Panc1 (cell line): ENCODE measurements at regions not wholly inside any gene's neighbourhood (a gene's known extent, or its start where the extent isn't known, plus 50 kb on each side); places are given as distances from the start of the nearest gene placed in this dataset.

ENCODE experiments used
- ATAC-seq: fragments of 200-7000 bp; cut with Tn5 transposase; 2 replicates; pipeline ENCODE4 v1.9.1; 2020; ENCODE audit warnings: mild to moderate bottlenecking, moderate library complexity
- BruUV-seq: library from RNA; stranded (reverse); fragments of 400-500 nt; replicated peaks from 2 replicates; lab custom pipeline; 2021; lab: Mats Ljungman, UMichigan
- CTCF ChIA-PET: fragments of 300-600 bp; sonication (Branson Sonifier 250); formaldehyde crosslinking; loops from one replicate; lab custom pipeline; 2022; ENCODE audit warnings: antibody characterized with exemption; lab: Charles Lee
- POLR2A ChIA-PET: fragments of 300-600 bp; sonication (Branson Sonifier 250); formaldehyde crosslinking; loops from one replicate; lab custom pipeline; 2022; ENCODE audit warnings: antibody characterized with exemption; lab: Charles Lee
- DNase-seq: peaks from one replicate; pipeline ENCODE4 v3.0.0-alpha.2; 2010; ENCODE audit warnings: low read depth, low spot score
- H3K27ac ChIP-seq: 2 replicates; pipeline ENCODE4 v1.5.1; 2011; ENCODE audit warnings: mild to moderate bottlenecking, low read length, inconsistent platforms
- H3K27me3 ChIP-seq: fragments of 200-500 bp; sonication (Bioruptor generic); 2 replicates; pipeline ENCODE4 v1.6.0; 2014; ENCODE audit warnings: low read length, inconsistent platforms; ENCODE audit not compliant: control insufficient read depth, insufficient read depth
- H3K36me3 ChIP-seq: fragments of 200-500 bp; sonication (Bioruptor generic); 2 replicates; pipeline ENCODE4 v1.5.1; 2014; ENCODE audit warnings: inconsistent platforms, mild to moderate bottlenecking, low read length, moderate library complexity; ENCODE audit not compliant: control insufficient read depth, insufficient read depth
- H3K4me1 ChIP-seq: 2 replicates; pipeline ENCODE4 v1.5.1; 2011; ENCODE audit warnings: inconsistent platforms, mild to moderate bottlenecking, low read length, moderate library complexity; ENCODE audit not compliant: control insufficient read depth, insufficient read depth
- H3K4me3 ChIP-seq, 2 experiments: 2 replicates each; pipeline ENCODE4 v1.5.1; 2011 to 2012; ENCODE audit warnings: low read depth in 2 of 2, low read length in 2 of 2, mild to moderate bottlenecking in 2 of 2, inconsistent platforms in 1 of 2, moderate library complexity in 1 of 2
- H3K9me3 ChIP-seq: fragments of 200-500 bp; sonication (Bioruptor generic); 2 replicates; pipeline ENCODE4 v1.5.1; 2014; ENCODE audit warnings: low read depth, mild to moderate bottlenecking, inconsistent platforms, low read length, moderate library complexity; ENCODE audit not compliant: control insufficient read depth, insufficient read depth
- CTCF ChIP-seq: fragments of 450-650 bp; IDR thresholded peaks from 2 replicates; pipeline ENCODE4 v1.5.1; 2017; ENCODE audit warnings: mild to moderate bottlenecking
- POLR2AphosphoS5 ChIP-seq: IDR thresholded peaks from 2 replicates; pipeline ENCODE4 v1.6.1; 2012; ENCODE audit warnings: mild to moderate bottlenecking, low read depth, low read length, moderate library complexity
- REST ChIP-seq, 2 experiments: IDR thresholded peaks; 2 replicates each; pipeline ENCODE4 v1.6.1; 2011 to 2012; ENCODE audit warnings: low read depth in 2 of 2, control low read depth in 1 of 2, low read length in 1 of 2, mild to moderate bottlenecking in 1 of 2, moderate library complexity in 1 of 2; ENCODE audit not compliant: insufficient read depth in 1 of 2
- SIN3A ChIP-seq: IDR thresholded peaks from 2 replicates; pipeline ENCODE4 v1.6.1; 2012; ENCODE audit warnings: low read depth, mild to moderate bottlenecking, low read length, moderate library complexity, borderline replicate concordance; ENCODE audit not compliant: insufficient read depth
- TCF7L2 ChIP-seq: IDR thresholded peaks from 2 replicates; pipeline ENCODE4 v1.6.1; 2011; ENCODE audit warnings: mild to moderate bottlenecking, low read depth, low read length, inconsistent platforms
- in situ Hi-C: cut with HindIII; loops from 2 replicates; pipeline ENCODE4 v1.10.0; 2016; ENCODE audit warnings: low sequenced_read_pairs, low pct_unique_long_range_greater_than_20kb
- intact Hi-C: fragments of 100-400 bp; cut with micrococcal nuclease; formaldehyde crosslinking; loops from one replicate; pipeline ENCODE4 v1.10.0; 2022; ENCODE audit not compliant: unreplicated experiment

- ChIA-PET CTCF (interaction anchor here (0.6 kb wide), 1 partner anchor 133 kb away, joined by 4 read pairs; no protein-coding TSS in a partner anchor), POLR2A (interaction anchor here (0.5 kb wide), 1 partner anchor 1854 kb away, joined by 7 read pairs; no protein-coding TSS in a partner anchor)
- Histone ChIP-seq H3K27ac (no peak overlapping the region), H3K4me3 (no peak overlapping the region), H3K4me1 (no peaks in the 10 kb centered on the region), H3K36me3 (no peaks in the 10 kb centered on the region), H3K27me3 (no peaks in the 10 kb centered on the region), H3K9me3 (no peaks in the 10 kb centered on the region)
- TF ChIP-seq REST (IDR thresholded peaks at IDR 0.05; ENCODE audit: insufficient read depth in 1 of 2, low read depth in 2 of 2, low read length in 1 of 2) (no peak), SIN3A (no peak), POLR2AphosphoS5 (no peak), CTCF (no peak), TCF7L2 (no peak)
- no TSS peak for BruUV-seq
- ATAC-seq (no peak), DNase-seq (no peak)
- intact Hi-C loops (no loop called here), in situ Hi-C loops (no loop called here)
These were observed 160.1 kb upstream of the NFIA start for GRCh38 chr1:60922304-60922703.

- Histone ChIP-seq H3K9me3 (no peaks in the 10 kb centered on the region), H3K4me1 (no peaks in the 10 kb centered on the region), H3K27ac (no peak overlapping the region), H3K4me3 (no peak overlapping the region), H3K36me3 (no peaks in the 10 kb centered on the region), H3K27me3 (no peaks in the 10 kb centered on the region)
- BruUV-seq: no TSS peak
- intact Hi-C loops (no loop called here), in situ Hi-C loops (no loop called here)
- DNase-seq (no peak), ATAC-seq (no peak)
- CTCF ChIA-PET: no interaction called here
- POLR2A ChIA-PET: no interaction called here
- TF ChIP-seq TCF7L2 (no peak), CTCF (no peak), REST (IDR thresholded peaks at IDR 0.05; ENCODE audit: insufficient read depth in 1 of 2, low read depth in 2 of 2, low read length in 1 of 2) (no peak)
These were observed 161.2 kb upstream of the NFIA start for GRCh38 chr1:60921175-60921574.
